HEK293T (cell line): ENCODE measurements at regions not wholly inside any gene's neighbourhood (a gene's known extent, or its start where the extent isn't known, plus 50 kb on each side); places are given as distances from the start of the nearest gene placed in this dataset.

ENCODE experiments used
- ARNT ChIP-seq: fragments of 450-650 bp; IDR thresholded peaks from 2 replicates; pipeline ENCODE4 v1.6.1; 2017; ENCODE audit warnings: mild to moderate bottlenecking
- BHLHE40 ChIP-seq: fragments of 450-650 bp; IDR thresholded peaks from 2 replicates; pipeline ENCODE4 v1.6.1; 2016; ENCODE audit warnings: mild to moderate bottlenecking, moderate library complexity, borderline replicate concordance
- CTBP1 ChIP-seq: fragments of 450-650 bp; IDR thresholded peaks from 2 replicates; pipeline ENCODE4 v1.6.1; 2016; ENCODE audit warnings: borderline replicate concordance
- ELF4 ChIP-seq: fragments of 450-650 bp; IDR thresholded peaks from 2 replicates; pipeline ENCODE4 v1.6.1; 2017; ENCODE audit warnings: antibody characterized with exemption
- FOXA1 ChIP-seq: fragments of 450-650 bp; IDR thresholded peaks from 2 replicates; pipeline ENCODE4 v1.6.1; 2016; ENCODE audit warnings: mild to moderate bottlenecking
- FOXK2 ChIP-seq: fragments of 450-650 bp; IDR thresholded peaks from 2 replicates; pipeline ENCODE4 v1.6.1; 2016; ENCODE audit warnings: mild to moderate bottlenecking
- FOXM1 ChIP-seq: fragments of 450-650 bp; IDR thresholded peaks from 2 replicates; pipeline ENCODE4 v1.6.1; 2017; ENCODE audit warnings: mild to moderate bottlenecking, borderline replicate concordance
- HDGF ChIP-seq: fragments of 450-650 bp; IDR thresholded peaks from 2 replicates; pipeline ENCODE4 v1.6.1; 2017; ENCODE audit warnings: antibody characterized with exemption, borderline replicate concordance
- L3MBTL2 ChIP-seq: fragments of 450-650 bp; conservative IDR thresholded peaks from 2 replicates; pipeline ENCODE4 v1.6.1; 2016; ENCODE audit warnings: mild to moderate bottlenecking
- LEF1 ChIP-seq: fragments of 450-650 bp; IDR thresholded peaks from 2 replicates; pipeline ENCODE4 v1.6.1; 2017; ENCODE audit warnings: mild to moderate bottlenecking, borderline replicate concordance
- SP1 ChIP-seq: fragments of 450-650 bp; IDR thresholded peaks from 2 replicates; pipeline ENCODE4 v1.6.1; 2017
- SUZ12 ChIP-seq: fragments of 450-650 bp; IDR thresholded peaks from 2 replicates; pipeline ENCODE4 v1.6.1; 2016; ENCODE audit warnings: mild to moderate bottlenecking
- TARDBP ChIP-seq: fragments of 450-650 bp; IDR thresholded peaks from 2 replicates; pipeline ENCODE4 v1.6.1; 2016
- TF ChIP-seq, protein P1 (sequence below): fragments of 450-650 bp; IDR thresholded peaks from 2 replicates; pipeline ENCODE4 v1.6.1; 2016

DNA sequence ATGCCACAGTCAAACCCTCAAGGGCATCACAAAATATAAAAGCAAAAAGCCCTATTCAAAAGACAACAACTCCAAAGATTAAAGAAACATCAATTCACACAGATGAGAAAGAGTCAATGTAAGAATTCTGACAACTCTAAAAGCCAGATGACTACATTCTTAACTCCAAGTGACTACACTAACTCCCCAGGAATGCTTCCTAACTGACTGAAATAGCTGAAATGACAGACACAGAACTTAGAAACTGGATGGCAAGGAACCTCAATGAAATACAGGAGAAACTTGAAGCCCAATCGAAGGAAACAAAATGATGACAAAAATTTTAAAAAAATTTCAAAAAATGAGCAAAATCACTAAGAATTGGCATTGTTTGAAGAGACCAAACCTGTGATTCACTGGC, 1047.6 kb upstream of the PCDH10 start:
- TF ChIP-seq SP1 (no peak), FOXA1 (no peak), BHLHE40 (no peak), LEF1 (no peak), L3MBTL2 (no peak), FOXK2 (no peak), ARNT (no peak), FOXM1 (no peak), TARDBP (no peak), ELF4 (no peak), SUZ12 (no peak), HDGF (no peak), CTBP1 (no peak)
- TF ChIP-seq, protein P1, sequence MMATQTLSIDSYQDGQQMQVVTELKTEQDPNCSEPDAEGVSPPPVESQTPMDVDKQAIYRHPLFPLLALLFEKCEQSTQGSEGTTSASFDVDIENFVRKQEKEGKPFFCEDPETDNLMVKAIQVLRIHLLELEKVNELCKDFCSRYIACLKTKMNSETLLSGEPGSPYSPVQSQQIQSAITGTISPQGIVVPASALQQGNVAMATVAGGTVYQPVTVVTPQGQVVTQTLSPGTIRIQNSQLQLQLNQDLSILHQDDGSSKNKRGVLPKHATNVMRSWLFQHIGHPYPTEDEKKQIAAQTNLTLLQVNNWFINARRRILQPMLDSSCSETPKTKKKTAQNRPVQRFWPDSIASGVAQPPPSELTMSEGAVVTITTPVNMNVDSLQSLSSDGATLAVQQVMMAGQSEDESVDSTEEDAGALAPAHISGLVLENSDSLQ = no peak
